C4-2B (cell line): ENCODE measurements at regions not wholly inside any gene's neighbourhood (a gene's known extent, or its start where the extent isn't known, plus 50 kb on each side); places are given as distances from the start of the nearest gene placed in this dataset.

Source experiments
- ZFX ChIP-seq: fragments of 450-650 bp; IDR thresholded peaks from 2 replicates; pipeline ENCODE4 v1.6.1; 2017
- TF ChIP-seq, protein P1 (sequence below): fragments of 450-650 bp; conservative IDR thresholded peaks from 2 replicates; pipeline ENCODE4 v1.5.1; 2017; ENCODE audit warnings: mild to moderate bottlenecking

DNA sequence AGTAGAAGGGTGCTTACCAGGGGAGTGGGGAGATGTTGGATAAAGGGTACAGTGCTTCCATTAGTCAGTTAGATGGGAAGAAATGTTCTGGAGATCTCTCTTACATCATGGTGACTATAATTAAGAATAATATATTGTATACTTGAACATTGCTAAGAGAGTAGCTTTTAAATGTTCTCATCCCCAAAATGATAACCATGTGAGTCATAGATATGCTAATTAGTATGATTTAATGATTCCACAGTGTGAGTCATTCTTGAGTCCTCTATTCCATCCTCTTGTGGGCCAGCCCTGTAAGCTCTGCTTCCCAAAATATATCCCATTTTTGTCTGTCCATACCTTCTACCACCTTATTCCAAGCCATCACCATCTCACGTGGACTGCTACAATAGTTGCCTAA is 80.6 kb upstream of the CDH11 start:
- TF ChIP-seq, protein P1, sequence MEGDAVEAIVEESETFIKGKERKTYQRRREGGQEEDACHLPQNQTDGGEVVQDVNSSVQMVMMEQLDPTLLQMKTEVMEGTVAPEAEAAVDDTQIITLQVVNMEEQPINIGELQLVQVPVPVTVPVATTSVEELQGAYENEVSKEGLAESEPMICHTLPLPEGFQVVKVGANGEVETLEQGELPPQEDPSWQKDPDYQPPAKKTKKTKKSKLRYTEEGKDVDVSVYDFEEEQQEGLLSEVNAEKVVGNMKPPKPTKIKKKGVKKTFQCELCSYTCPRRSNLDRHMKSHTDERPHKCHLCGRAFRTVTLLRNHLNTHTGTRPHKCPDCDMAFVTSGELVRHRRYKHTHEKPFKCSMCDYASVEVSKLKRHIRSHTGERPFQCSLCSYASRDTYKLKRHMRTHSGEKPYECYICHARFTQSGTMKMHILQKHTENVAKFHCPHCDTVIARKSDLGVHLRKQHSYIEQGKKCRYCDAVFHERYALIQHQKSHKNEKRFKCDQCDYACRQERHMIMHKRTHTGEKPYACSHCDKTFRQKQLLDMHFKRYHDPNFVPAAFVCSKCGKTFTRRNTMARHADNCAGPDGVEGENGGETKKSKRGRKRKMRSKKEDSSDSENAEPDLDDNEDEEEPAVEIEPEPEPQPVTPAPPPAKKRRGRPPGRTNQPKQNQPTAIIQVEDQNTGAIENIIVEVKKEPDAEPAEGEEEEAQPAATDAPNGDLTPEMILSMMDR = no peak
- TF ChIP-seq ZFX = no peak
